Body of pancreas (tissue), 4 donors: ENCODE measurements at regions not wholly inside any gene's neighbourhood (a gene's known extent, or its start where the extent isn't known, plus 50 kb on each side); places are given as distances from the start of the nearest gene placed in this dataset. TPM values are rescaled to one million over a fixed set of nuclear protein-coding genes. Genes with fewer than 3 reads are reported as not detected.

Source experiments
- ATAC-seq: fragments of 150-250 bp; one replicate; pipeline ENCODE4 v1.9.1; 2016
- DNase-seq, 4 donors: peaks; one replicate each; pipeline ENCODE4 v3.0.0-alpha.2; 2019
- H3K27ac ChIP-seq, 4 donors: fragments of 200-600 bp; sonication (generic); 1 replicate in 3 of 4; 2 replicates in 1 of 4; pipeline versions ENCODE4 v1.5.1 to v1.6.1; 2016 to 2019; ENCODE audit warnings: mild to moderate bottlenecking in 1 of 4, mixed read lengths in 1 of 4, moderate library complexity in 1 of 4
- H3K27me3 ChIP-seq, 2 donors: fragments of 200-600 bp; sonication (generic); one replicate each; pipeline ENCODE4 v1.6.0; 2016; ENCODE audit warnings: mild to moderate bottlenecking in 1 of 2
- H3K36me3 ChIP-seq, 2 donors: fragments of 200-600 bp; sonication (generic); replicated peaks in 1 of 2; 2 replicates each; pipeline ENCODE4 v1.5.1; 2016; ENCODE audit warnings: low read depth in 2 of 2; ENCODE audit not compliant: insufficient read depth in 1 of 2
- H3K4me1 ChIP-seq: fragments of 200-600 bp; sonication (generic); one replicate; pipeline ENCODE4 v1.6.0; 2016
- H3K4me3 ChIP-seq, 2 donors: fragments of 200-600 bp; sonication (generic); 1 replicate in 1 of 2; 2 replicates in 1 of 2; pipeline ENCODE4 v1.5.1; 2016 to 2019
- H3K9me3 ChIP-seq, 3 donors: fragments of 200-600 bp; sonication (generic); 1 replicate in 2 of 3; 2 replicates in 1 of 3; pipeline ENCODE4 v1.5.1; 2016
- POLR2A ChIP-seq, 3 donors: fragments of 450-650 bp; IDR thresholded peaks; one replicate each; pipeline ENCODE4 v1.6.1; 2016; ENCODE audit warnings: antibody characterized with exemption in 3 of 3, mild to moderate bottlenecking in 2 of 3
- WGBS, 2 donors: methylation state at CpG; one replicate each; pipeline ENCODE4 v1.1.5; 2017; 5-methylcytosine and 5-hydroxymethylcytosine counted together
- intact Hi-C: fragments of 100-400 bp; cut with DNase I; formaldehyde crosslinking; loops from one replicate; pipeline ENCODE4 v1.15.1; 2023
- small RNA-seq: library from RNA; depleted of rRNA; stranded (forward); fragments of <200 nt; gene quantifications from one replicate; pipeline ENCODE3, GENCODE V24; 2016
- TF ChIP-seq, protein P1 (sequence below), 7 experiments: fragments of 450-650 bp in 4 of 7; fragments of 200-600 bp in 3 of 7; sonication (generic) in 3 of 7; IDR thresholded peaks; one replicate each; pipeline ENCODE4 v1.5.1; 2016 to 2019; ENCODE audit warnings: antibody characterized with exemption in 7 of 7

DNA sequence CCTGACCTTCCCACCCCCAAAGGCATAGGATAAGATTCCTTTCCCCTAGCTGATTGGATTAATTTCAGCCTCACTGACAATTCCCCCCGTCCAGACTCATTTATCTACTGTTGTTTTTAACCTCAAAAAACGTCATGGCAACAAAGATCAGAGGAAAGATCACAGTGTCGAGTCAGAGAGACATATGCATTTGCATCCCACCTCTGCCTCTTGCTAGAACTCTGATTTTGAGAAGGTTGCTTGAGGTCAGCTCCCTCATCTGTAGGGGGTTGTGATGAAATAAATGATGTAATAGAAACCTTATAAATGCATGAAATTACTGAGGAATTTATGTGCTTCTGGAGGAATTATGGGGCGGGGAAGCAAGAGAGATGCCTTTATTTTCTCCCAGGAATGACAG, 53.3 kb upstream of the SYN3 start:
- Histone ChIP-seq H3K27me3 (no peaks in the 10 kb centered on the region), H3K9me3 (no peaks in the 10 kb centered on the region), H3K4me3 (no peak overlapping the region), H3K4me1 (no peaks in the 10 kb centered on the region), H3K36me3 (no peaks in the 10 kb centered on the region), H3K27ac (no peak overlapping the region)
- DNase-seq (no peak), ATAC-seq (no peak)
- 24 to 35% methylated on average over 4 of the region's 4 CpGs for WGBS, 2 donors
- intact Hi-C loops, result no loop called here
- TF ChIP-seq, protein P1, sequence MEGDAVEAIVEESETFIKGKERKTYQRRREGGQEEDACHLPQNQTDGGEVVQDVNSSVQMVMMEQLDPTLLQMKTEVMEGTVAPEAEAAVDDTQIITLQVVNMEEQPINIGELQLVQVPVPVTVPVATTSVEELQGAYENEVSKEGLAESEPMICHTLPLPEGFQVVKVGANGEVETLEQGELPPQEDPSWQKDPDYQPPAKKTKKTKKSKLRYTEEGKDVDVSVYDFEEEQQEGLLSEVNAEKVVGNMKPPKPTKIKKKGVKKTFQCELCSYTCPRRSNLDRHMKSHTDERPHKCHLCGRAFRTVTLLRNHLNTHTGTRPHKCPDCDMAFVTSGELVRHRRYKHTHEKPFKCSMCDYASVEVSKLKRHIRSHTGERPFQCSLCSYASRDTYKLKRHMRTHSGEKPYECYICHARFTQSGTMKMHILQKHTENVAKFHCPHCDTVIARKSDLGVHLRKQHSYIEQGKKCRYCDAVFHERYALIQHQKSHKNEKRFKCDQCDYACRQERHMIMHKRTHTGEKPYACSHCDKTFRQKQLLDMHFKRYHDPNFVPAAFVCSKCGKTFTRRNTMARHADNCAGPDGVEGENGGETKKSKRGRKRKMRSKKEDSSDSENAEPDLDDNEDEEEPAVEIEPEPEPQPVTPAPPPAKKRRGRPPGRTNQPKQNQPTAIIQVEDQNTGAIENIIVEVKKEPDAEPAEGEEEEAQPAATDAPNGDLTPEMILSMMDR (IDR thresholded peaks at IDR 0.05), result no peak
- no peak for TF ChIP-seq POLR2A (IDR thresholded peaks at IDR 0.05)

DNA sequence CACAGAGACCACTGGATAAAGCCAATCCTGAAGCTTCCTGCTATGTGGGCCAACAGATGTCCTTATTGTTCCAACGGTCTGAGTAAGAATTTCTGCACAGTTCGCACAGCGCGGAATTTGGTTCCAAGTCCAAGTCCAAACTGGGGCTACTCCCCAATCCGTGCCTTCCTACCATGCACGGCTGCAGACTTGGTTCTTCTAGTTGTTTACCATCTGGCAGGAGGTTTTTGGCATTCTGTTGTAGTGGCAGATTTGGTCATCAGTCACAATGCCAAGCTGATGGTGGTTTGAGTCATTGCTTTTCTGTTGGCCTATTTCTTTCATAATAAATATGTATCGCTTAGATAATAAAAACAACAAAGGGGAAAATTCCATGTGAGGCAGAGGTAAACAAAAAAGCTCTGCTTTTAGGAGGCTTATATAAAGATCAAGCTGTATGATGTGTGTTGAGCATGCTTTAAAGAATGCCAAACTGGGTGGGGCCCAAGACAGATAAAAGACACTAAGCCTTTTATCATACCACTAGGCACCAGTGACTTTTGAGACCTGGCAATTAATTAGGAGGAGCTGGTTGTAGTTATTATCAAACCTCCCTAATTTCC, 52.5 kb upstream of the SYN3 start:
- ATAC-seq, result no peak
- Histone ChIP-seq H3K9me3 (no peaks in the 10 kb centered on the region), H3K27ac (no peak overlapping the region), H3K36me3 (no peaks in the 10 kb centered on the region), H3K4me1 (no peaks in the 10 kb centered on the region), H3K4me3 (no peak overlapping the region), H3K27me3 (no peaks in the 10 kb centered on the region)
- no peak for TF ChIP-seq POLR2A (IDR thresholded peaks at IDR 0.05)
- TF ChIP-seq, protein P1 (IDR thresholded peaks at IDR 0.05), result no peak
- intact Hi-C loops, result no loop called here
- DNase-seq, result no peak
- WGBS, 2 donors, result 56 to 67% methylated on average over 7 of the region's 7 CpGs

DNA sequence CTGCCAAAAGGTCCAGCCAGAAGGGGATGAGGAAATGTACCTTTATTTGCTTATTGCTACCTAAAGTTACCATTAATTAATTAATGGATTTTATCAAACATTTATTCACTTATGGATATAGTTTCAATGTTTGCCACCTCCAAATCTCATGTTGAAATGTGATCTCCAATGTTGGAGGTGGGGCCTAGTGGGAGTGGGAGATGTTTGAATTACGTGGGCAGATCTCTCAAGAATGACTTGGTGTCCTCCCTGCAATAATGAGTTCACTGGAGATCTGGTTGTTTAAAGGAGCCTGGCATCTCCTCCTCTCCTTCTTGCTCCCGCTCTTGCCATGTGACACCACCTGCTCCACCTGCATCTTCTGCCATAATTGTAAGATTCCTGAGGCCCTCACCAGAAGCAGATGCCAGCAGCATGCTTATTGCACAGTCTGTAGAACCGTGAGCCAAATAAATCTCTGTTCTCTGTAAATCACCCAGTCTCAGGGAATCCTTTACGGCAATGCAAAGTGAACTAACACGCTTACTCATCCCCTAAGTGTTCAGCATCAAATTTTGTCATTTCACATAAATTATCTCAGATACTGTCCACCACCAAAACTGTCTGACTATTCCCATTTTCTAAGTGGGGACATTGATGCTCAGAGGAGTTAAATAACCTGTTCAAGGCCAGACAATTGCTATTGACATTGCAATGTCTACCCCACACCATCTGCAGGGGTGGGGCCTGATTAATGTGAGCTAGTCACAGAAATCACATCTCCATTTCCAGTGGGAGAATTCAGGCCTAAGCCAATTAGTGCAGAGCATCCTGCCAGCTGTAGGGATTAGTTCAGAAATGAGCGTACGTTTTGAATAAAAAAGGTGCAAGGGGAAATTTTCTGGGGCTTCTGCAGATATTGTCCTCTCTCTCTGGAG, 51.6 kb upstream of the SYN3 start:
- H3K27ac ChIP-seq, result no peak overlapping the region
- no peaks in the 10 kb centered on the region for H3K9me3 ChIP-seq
- H3K27me3 ChIP-seq, result no peaks in the 10 kb centered on the region
- H3K36me3 ChIP-seq, result no peaks in the 10 kb centered on the region
- no peak overlapping the region for H3K4me3 ChIP-seq
- ATAC-seq (no peak), DNase-seq (no peak)
- H3K4me1 ChIP-seq, result no peaks in the 10 kb centered on the region
- intact Hi-C loops, result no loop called here
- TF ChIP-seq, protein P1 (IDR thresholded peaks at IDR 0.05), result no peak
- no peak for TF ChIP-seq POLR2A (IDR thresholded peaks at IDR 0.05)
- WGBS, 2 donors, result 65 to 71% methylated on average over 7 of the region's 7 CpGs

DNA sequence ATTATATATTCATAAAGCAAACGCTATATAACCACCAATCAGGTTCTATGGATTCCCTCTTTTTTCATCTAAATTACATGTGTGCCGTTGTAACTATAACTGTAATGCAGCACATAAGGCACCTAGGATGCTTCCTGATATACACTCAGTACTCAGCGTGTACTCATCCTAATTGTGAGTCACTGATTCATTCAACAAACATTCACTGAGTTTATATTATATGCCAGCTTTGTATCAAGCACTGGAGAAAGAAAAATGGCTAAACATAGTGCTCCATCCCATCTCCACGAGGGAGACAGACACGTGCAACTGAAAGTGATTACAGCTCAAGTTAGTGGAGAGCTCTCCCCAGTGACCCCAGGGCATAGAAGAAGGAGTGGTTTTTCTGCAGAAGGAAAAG, 49.9 kb upstream of the SYN3 start:
- Histone ChIP-seq H3K27me3 (no peaks in the 10 kb centered on the region), H3K4me3 (no peak overlapping the region), H3K4me1 (no peaks in the 10 kb centered on the region), H3K36me3 (no peaks in the 10 kb centered on the region), H3K27ac (no peak overlapping the region), H3K9me3 (peaks cover 0 to 10% (median 0%) of the 10 kb centered on the region in 3 donors)
- DNase-seq (no peak), ATAC-seq (no peak)
- intact Hi-C loops, result no loop called here
- TF ChIP-seq POLR2A (IDR thresholded peaks at IDR 0.05), result no peak
- TF ChIP-seq, protein P1 (IDR thresholded peaks at IDR 0.05), result no peak
- 51 to 60% methylated on average over 5 of the region's 5 CpGs for WGBS, 2 donors

Small RNA genes lying in the stretch of these regions (small RNA-seq; reads per million reads assigned to genes)
- not detected for gene Z82198.3
